MM.1S (cell line): ENCODE measurements at regions not wholly inside any gene's neighbourhood (a gene's known extent, or its start where the extent isn't known, plus 50 kb on each side); places are given as distances from the start of the nearest gene placed in this dataset.

Source experiments
- CTCF ChIP-seq: fragments of 300-600 bp; sonication (generic); IDR thresholded peaks from 2 replicates; pipeline ENCODE4 v1.5.1; 2016; ENCODE audit warnings: antibody characterized with exemption, low read length, mixed read lengths
- EZH2 ChIP-seq: fragments of 300-600 bp; sonication (generic); optimal IDR thresholded peaks from 2 replicates; pipeline ENCODE3; 2017; ENCODE audit warnings: low read depth, mild to moderate bottlenecking, antibody characterized with exemption, low read length, mixed read lengths

GRCh38 chr6:133786016-133786415 lies 102.9 kb upstream of the TCF21 start:
- no peak for TF ChIP-seq CTCF
- TF ChIP-seq EZH2 = no peak
